PC-3 (cell line): ENCODE measurements at regions not wholly inside any gene's neighbourhood (a gene's known extent, or its start where the extent isn't known, plus 50 kb on each side); places are given as distances from the start of the nearest gene placed in this dataset.

Experiments used
- EZH2phosphoT487 ChIP-seq: fragments of 300-600 bp; sonication (generic); IDR thresholded peaks from 2 replicates; pipeline ENCODE4 v1.6.1; 2018; ENCODE audit warnings: mild to moderate bottlenecking, antibody characterized with exemption, low read length, borderline replicate concordance
- TF ChIP-seq, protein P1 (sequence below): fragments of 300-600 bp; sonication (generic); conservative IDR thresholded peaks from 2 replicates; pipeline ENCODE4 v1.5.1; 2017; ENCODE audit warnings: antibody characterized with exemption, low read depth, mild to moderate bottlenecking, low read length

DNA sequence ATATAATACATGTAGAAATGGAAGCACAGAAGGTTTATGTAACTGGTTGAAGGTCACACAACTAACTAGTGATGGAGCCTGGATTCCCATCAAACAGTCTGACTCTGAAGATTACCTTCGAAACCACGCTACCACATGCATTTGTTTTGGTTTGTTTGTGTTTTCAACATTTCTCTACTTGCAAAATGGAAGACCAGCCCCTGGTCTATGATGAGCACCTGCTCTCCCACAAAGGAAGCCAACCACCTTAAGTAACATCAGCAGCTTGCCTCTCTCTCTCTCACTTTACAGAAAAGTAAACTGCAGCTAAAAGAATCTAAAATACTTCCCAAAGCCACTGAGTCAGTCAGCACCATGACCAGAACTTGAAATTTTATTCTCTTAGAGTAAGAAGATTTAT, 186.9 kb upstream of the TMPO start:
- TF ChIP-seq, protein P1, sequence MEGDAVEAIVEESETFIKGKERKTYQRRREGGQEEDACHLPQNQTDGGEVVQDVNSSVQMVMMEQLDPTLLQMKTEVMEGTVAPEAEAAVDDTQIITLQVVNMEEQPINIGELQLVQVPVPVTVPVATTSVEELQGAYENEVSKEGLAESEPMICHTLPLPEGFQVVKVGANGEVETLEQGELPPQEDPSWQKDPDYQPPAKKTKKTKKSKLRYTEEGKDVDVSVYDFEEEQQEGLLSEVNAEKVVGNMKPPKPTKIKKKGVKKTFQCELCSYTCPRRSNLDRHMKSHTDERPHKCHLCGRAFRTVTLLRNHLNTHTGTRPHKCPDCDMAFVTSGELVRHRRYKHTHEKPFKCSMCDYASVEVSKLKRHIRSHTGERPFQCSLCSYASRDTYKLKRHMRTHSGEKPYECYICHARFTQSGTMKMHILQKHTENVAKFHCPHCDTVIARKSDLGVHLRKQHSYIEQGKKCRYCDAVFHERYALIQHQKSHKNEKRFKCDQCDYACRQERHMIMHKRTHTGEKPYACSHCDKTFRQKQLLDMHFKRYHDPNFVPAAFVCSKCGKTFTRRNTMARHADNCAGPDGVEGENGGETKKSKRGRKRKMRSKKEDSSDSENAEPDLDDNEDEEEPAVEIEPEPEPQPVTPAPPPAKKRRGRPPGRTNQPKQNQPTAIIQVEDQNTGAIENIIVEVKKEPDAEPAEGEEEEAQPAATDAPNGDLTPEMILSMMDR, result no peak
- no peak for TF ChIP-seq EZH2phosphoT487
